GM19468 (cell line): ENCODE measurements at regions not wholly inside any gene's neighbourhood (a gene's known extent, or its start where the extent isn't known, plus 50 kb on each side); places are given as distances from the start of the nearest gene placed in this dataset.
"Not testable (repeated sequence)": the region's sequence is repeated elsewhere in the genome, so short reads cannot be mapped to it uniquely, and the experiment has no call there.

ENCODE experiments used
- ATAC-seq: cut with Tn5 transposase; IDR thresholded peaks from one replicate; pipeline ENCODE4 v1.9.1; 2021; ENCODE audit warnings: mild to moderate bottlenecking, moderate library complexity, moderate number of reproducible peaks; ENCODE audit not compliant: unreplicated experiment; ENCODE audit errors: extremely low read depth

GRCh38 chr5:87671146-87671545 lies 258.4 kb upstream of the CCNH start:
- ATAC-seq: no peak

- ATAC-seq: no peak
Measured at GRCh38 chr5:87665166-87665565, 252.4 kb upstream of the CCNH start.

- no peak for ATAC-seq
Measured at GRCh38 chr5:87661784-87662566, 249.2 kb upstream of the CCNH start.

GRCh38 chr5:87653242-87653641 lies 240.5 kb upstream of the CCNH start:
- ATAC-seq: no peak

GRCh38 chr5:87650284-87650683 lies 237.6 kb upstream of the CCNH start:
- ATAC-seq: no peak

- no peak for ATAC-seq
Measured at GRCh38 chr5:87649455-87649854, 236.7 kb upstream of the CCNH start.

GRCh38 chr5:87645224-87645623 lies 232.5 kb upstream of the CCNH start:
- no peak for ATAC-seq

- no peak for ATAC-seq
Measured at GRCh38 chr5:87640902-87641301, 228.2 kb upstream of the CCNH start.

- ATAC-seq: no peak
Measured at GRCh38 chr5:87627363-87627762, 214.6 kb upstream of the CCNH start.

- ATAC-seq: no peak
Measured at GRCh38 chr5:87608385-87608784, 195.7 kb upstream of the CCNH start.

- no peak for ATAC-seq
Measured at GRCh38 chr5:87605663-87606062, 192.9 kb upstream of the CCNH start.

GRCh38 chr5:87599778-87600177 lies 187.0 kb upstream of the CCNH start:
- no peak for ATAC-seq

GRCh38 chr5:87598460-87598859 lies 185.7 kb upstream of the CCNH start:
- no peak for ATAC-seq

GRCh38 chr5:87594566-87594965 lies 181.8 kb upstream of the CCNH start:
- no peak for ATAC-seq

- ATAC-seq: no peak
Measured at GRCh38 chr5:87589587-87589986, 176.9 kb upstream of the CCNH start.

- ATAC-seq: no peak
Measured at GRCh38 chr5:87588316-87588715, 175.6 kb upstream of the CCNH start.

- not testable (repeated sequence) for ATAC-seq
Measured at GRCh38 chr5:87583704-87584103, 171.0 kb upstream of the CCNH start.

- ATAC-seq: no peak
Measured at GRCh38 chr5:87582149-87582548, 169.4 kb upstream of the CCNH start.

- ATAC-seq: no peak
Measured at GRCh38 chr5:87581661-87582060, 168.9 kb upstream of the CCNH start.

- ATAC-seq: no peak
Measured at GRCh38 chr5:87579678-87580077, 166.9 kb upstream of the CCNH start.

GRCh38 chr5:87576867-87577266 lies 164.1 kb upstream of the CCNH start:
- no peak for ATAC-seq

GRCh38 chr5:87576306-87576705 lies 163.6 kb upstream of the CCNH start:
- ATAC-seq: not testable (repeated sequence)
